ENCODE measurements at regions not wholly inside any gene's neighbourhood (a gene's known extent, or its start where the extent isn't known, plus 50 kb on each side); places are given as distances from the start of the nearest gene placed in this dataset.

- TF ChIP-seq, protein P1, sequence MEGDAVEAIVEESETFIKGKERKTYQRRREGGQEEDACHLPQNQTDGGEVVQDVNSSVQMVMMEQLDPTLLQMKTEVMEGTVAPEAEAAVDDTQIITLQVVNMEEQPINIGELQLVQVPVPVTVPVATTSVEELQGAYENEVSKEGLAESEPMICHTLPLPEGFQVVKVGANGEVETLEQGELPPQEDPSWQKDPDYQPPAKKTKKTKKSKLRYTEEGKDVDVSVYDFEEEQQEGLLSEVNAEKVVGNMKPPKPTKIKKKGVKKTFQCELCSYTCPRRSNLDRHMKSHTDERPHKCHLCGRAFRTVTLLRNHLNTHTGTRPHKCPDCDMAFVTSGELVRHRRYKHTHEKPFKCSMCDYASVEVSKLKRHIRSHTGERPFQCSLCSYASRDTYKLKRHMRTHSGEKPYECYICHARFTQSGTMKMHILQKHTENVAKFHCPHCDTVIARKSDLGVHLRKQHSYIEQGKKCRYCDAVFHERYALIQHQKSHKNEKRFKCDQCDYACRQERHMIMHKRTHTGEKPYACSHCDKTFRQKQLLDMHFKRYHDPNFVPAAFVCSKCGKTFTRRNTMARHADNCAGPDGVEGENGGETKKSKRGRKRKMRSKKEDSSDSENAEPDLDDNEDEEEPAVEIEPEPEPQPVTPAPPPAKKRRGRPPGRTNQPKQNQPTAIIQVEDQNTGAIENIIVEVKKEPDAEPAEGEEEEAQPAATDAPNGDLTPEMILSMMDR (IDR thresholded peaks at IDR 0.05) = no peak
- TF ChIP-seq POLR2A (IDR thresholded peaks at IDR 0.05) = no peak
These were observed 113.8 kb upstream of the SPATA31D4 start for GRCh38 chr9:81814401-81814793.

Measured in vagina (tissue), 2 donors.